T-helper 17 cell (primary cell): ENCODE measurements at regions not wholly inside any gene's neighbourhood (a gene's known extent, or its start where the extent isn't known, plus 50 kb on each side); places are given as distances from the start of the nearest gene placed in this dataset.
"Not testable (repeated sequence)": the region's sequence is repeated elsewhere in the genome, so short reads cannot be mapped to it uniquely, and the experiment has no call there.

Experiments used
- ATAC-seq: fragments of 150-1000 bp; cut with Tn5 transposase; 2 replicates; pipeline ENCODE4 v1.10.0; 2021; ENCODE audit warnings: mild to moderate bottlenecking, moderate library complexity
- DNase-seq, 3 donors: peaks; one replicate each; pipeline versions ENCODE4 v3.0.0 to v3.0.0-alpha.2; 2020 to 2021
- H3K9me3 ChIP-seq: one replicate; pipeline ENCODE4 v1.7.0; 2013; ENCODE audit warnings: low read length, mild to moderate bottlenecking; ENCODE audit not compliant: control insufficient read depth, poor library complexity, severe bottlenecking
- H3K27ac Mint-ChIP-seq: one replicate; pipeline ENCODE4 v1.8.0; 2022; ENCODE audit warnings: mild to moderate bottlenecking, moderate library complexity, mixed read lengths
- H3K27me3 Mint-ChIP-seq: one replicate; pipeline ENCODE4 v1.8.0; 2022; ENCODE audit warnings: mixed read lengths
- H3K36me3 Mint-ChIP-seq: one replicate; pipeline ENCODE4 v1.8.0; 2022; ENCODE audit warnings: low read depth, mixed read lengths
- H3K4me1 Mint-ChIP-seq: one replicate; pipeline ENCODE4 v1.8.0; 2022; ENCODE audit warnings: mild to moderate bottlenecking, mixed read lengths
- H3K4me3 Mint-ChIP-seq: one replicate; pipeline ENCODE4 v1.8.0; 2022; ENCODE audit warnings: mild to moderate bottlenecking, moderate library complexity, mixed read lengths

DNA sequence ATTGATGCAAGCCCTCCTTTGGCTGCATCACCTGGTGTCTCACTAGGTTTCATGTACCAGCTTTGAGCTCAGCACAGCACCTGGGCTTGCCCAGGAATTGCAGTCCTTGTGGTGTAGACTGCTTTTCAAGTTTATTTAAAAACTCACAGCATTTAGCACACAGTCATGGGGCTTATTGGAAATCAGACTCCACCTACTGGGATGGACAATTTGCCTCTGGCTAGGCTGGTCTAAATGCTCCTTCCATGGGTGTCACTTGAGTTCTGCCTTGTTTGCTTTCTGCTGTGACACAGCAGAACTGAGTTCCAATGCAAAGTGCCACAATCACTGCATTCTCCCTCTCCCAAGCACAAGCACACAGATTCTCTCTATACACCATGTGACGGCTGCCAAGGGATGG, 453.3 kb downstream of the GABRG2 start:
- ATAC-seq, result no peak

DNA sequence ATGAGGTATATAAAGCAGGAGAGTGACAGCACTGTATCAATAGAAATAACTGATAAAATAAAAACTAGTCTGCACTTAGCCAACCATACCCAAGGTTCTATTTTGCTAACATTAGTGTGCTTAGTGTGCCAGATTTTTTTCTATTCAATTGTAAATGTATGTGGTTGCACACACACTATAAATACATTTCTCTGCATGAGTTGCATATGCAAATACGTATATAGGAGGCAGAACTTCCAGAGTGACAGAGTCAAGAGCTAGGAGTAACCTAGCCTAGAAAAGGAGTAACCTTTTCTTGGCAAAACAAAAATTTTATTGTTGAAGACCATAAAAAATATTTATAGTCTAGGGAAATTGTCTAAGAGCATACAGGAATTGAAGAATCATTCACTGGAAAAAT, 461.6 kb downstream of the GABRG2 start:
- no peak for DNase-seq
- H3K4me3 Mint-ChIP-seq, result no peak overlapping the region
- H3K27ac Mint-ChIP-seq, result no peak overlapping the region
- no peaks in the 10 kb centered on the region for H3K27me3 Mint-ChIP-seq
- no peaks in the 10 kb centered on the region for H3K4me1 Mint-ChIP-seq
- no peak for ATAC-seq
- no peaks in the 10 kb centered on the region for H3K36me3 Mint-ChIP-seq
- peaks cover 3% of the 10 kb centered on the region for H3K9me3 ChIP-seq

More for the DNA sequence above, 453.3 kb downstream of the GABRG2 start:
- Mint-ChIP-seq H3K27ac (no peak overlapping the region), H3K27me3 (no peaks in the 10 kb centered on the region), H3K4me3 (no peak overlapping the region), H3K4me1 (no peaks in the 10 kb centered on the region), H3K36me3 (no peaks in the 10 kb centered on the region)
- no peak for DNase-seq
- H3K9me3 ChIP-seq, result peaks cover 3% of the 10 kb centered on the region

DNA sequence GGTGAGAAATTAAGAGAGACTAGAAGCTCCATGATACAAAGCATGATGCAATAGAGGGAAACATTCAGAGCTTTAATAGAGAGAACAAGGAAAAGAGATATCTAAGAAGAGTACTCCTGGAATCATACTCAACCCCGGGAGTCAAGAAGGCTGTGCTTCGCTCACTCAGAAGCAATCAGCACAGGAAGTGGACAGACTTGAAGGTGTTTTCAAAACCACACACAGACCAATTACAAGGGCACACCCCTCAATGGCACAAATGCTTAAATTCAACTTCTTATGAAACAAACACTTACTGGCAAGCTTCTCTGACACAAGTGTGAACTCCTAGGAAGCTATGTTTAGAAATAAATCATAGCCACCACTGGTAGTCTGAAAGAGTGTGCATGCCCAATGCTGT, 462.3 kb downstream of the GABRG2 start:
- no peak overlapping the region for H3K27ac Mint-ChIP-seq
- H3K36me3 Mint-ChIP-seq, result no peaks in the 10 kb centered on the region
- H3K9me3 ChIP-seq, result peaks cover 3% of the 10 kb centered on the region
- DNase-seq, result no peak
- H3K4me1 Mint-ChIP-seq, result no peaks in the 10 kb centered on the region
- H3K27me3 Mint-ChIP-seq, result no peaks in the 10 kb centered on the region
- ATAC-seq, result no peak
- no peak overlapping the region for H3K4me3 Mint-ChIP-seq

DNA sequence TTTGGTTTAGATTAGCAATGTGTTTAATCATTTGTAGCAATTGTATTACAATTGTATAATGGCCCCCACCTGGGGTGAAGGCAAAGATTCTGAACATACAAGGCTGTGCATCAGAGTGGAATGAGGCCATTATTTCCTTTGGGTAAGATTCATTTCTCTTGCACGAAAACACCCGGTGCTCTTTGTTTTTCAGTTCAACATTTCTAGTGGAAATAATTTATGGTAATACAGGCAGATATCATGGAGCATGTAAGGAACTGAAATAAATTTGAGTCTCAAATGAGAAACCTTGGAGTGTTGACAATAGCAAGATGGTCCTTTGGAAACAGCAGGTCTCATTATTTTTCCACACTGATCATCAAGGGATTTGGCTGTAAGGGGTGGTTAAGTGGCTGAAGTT, 475.9 kb downstream of the GABRG2 start:
- Mint-ChIP-seq H3K36me3 (no peaks in the 10 kb centered on the region), H3K27me3 (no peaks in the 10 kb centered on the region), H3K4me3 (no peak overlapping the region), H3K27ac (no peak overlapping the region), H3K4me1 (no peaks in the 10 kb centered on the region)
- ATAC-seq, result no peak
- DNase-seq, result no peak
- no peaks in the 10 kb centered on the region for H3K9me3 ChIP-seq

DNA sequence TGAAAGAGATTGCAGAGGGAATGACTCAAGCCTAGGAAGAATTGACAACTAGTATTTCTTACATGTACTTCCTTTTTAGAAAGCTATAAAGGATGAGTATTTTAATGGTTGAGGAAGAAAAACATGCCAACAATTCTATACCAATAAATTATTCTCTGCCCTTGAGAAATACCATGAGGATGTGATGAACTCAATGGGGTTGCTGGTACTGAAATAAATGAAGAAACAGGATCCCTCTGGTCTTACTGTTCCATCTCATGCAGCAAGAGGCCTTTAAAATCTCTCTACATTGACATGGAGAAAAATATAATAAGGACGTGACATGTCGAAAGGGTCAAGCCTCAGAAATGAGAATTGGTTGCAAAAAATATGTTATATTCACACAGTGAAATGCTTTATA, 477.3 kb downstream of the GABRG2 start:
- ATAC-seq, result no peak
- Mint-ChIP-seq H3K27ac (no peak overlapping the region), H3K4me1 (no peaks in the 10 kb centered on the region)

DNA sequence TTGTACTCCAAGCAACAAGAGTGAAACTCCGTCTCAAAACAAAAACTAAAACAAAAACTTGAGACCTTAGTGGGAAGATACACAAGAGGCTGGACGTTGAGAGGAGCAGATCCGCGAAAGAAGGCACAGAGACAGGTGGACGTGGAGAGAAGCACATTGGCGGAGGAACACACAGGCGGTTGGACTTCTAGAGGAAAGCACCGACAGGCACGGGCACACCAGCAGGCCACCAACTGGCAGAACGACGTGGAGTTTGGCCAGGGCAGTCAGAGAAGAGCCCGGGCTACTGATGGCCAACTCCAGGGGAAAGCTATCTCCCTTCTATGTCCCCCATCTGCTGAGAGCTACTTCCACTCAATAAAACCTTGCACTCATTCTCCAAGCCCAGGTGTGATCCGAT, 482.7 kb downstream of the GABRG2 start:
- no peak overlapping the region for H3K27ac Mint-ChIP-seq
- no peak overlapping the region for H3K4me3 Mint-ChIP-seq
- no peaks in the 10 kb centered on the region for H3K4me1 Mint-ChIP-seq
- no peak for ATAC-seq
- H3K36me3 Mint-ChIP-seq, result no peaks in the 10 kb centered on the region
- no peaks in the 10 kb centered on the region for H3K9me3 ChIP-seq
- H3K27me3 Mint-ChIP-seq, result no peaks in the 10 kb centered on the region
- DNase-seq, result no peak

More for the DNA sequence above, 477.3 kb downstream of the GABRG2 start:
- Mint-ChIP-seq H3K27me3 (no peaks in the 10 kb centered on the region), H3K36me3 (no peaks in the 10 kb centered on the region), H3K4me3 (no peak overlapping the region)
- no peak for DNase-seq
- H3K9me3 ChIP-seq, result no peaks in the 10 kb centered on the region

DNA sequence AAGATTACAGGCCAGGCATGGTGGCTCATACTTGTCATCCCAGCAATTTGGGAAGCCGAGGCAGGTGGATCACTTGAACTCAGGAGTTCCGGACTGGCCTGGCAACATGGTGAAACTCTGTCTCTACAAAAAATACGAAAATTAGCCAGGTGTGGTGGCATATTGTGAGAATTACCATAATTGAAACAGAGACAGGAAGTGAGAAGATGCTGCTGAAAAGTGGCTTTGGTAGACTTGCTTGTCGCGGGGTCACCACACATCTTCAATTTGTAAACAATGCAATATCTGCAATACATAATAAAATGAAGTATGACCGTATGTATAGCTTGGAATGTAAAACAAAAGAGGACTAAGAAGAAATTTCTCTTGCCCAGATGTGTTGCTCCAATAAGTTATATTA, 490.5 kb downstream of the GABRG2 start:
- ATAC-seq (no peak), DNase-seq (no peak)
- peaks cover 3% of the 10 kb centered on the region for H3K9me3 ChIP-seq
- no peak overlapping the region for H3K4me3 Mint-ChIP-seq
- H3K4me1 Mint-ChIP-seq, result no peaks in the 10 kb centered on the region
- H3K27ac Mint-ChIP-seq, result no peak overlapping the region
- no peaks in the 10 kb centered on the region for H3K27me3 Mint-ChIP-seq
- no peaks in the 10 kb centered on the region for H3K36me3 Mint-ChIP-seq

DNA sequence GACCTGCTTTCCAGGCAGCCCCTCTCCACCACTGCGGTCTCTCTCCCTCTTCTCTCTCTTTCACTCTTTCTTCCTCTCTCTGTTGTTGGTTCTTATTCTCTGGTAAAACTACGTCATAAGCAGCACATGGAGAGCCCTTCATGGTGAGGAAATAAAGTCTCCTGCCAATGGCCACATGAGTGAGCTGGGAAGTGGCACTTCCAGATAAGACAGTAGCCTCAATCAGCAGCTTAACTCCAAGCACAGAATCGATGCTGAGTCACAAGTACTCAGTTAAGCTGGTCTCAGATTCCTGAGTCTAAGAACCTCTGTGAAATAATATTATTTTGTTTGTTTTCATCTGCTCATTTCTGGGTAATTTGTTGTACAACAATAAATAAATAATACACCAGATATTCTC, 500.1 kb downstream of the GABRG2 start:
- ATAC-seq, result no peak
- Mint-ChIP-seq H3K4me3 (no peak overlapping the region), H3K27me3 (no peaks in the 10 kb centered on the region), H3K27ac (no peak overlapping the region), H3K36me3 (no peaks in the 10 kb centered on the region), H3K4me1 (no peaks in the 10 kb centered on the region)
- H3K9me3 ChIP-seq, result no peaks in the 10 kb centered on the region
- no peak for DNase-seq

DNA sequence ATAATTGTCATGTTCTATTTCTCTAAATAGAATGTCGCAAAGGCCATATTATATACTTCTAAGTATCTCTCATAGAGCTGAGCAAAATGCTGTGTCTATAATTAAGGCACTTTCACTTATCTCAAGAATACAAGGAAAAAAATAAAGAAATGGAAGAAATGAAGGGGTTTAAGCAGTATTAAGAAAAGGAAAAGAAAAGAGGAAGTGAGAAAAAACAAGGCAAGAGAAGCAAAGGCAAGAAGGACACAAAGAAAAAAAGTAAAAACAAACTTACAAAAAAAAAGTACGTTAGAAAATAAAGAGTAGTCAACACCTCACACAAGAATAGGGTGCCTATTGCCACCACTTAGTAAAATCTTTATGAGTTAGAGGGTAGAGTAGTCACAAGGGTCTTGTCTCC, 506.2 kb downstream of the GABRG2 start:
- no peaks in the 10 kb centered on the region for H3K4me1 Mint-ChIP-seq
- ATAC-seq (no peak), DNase-seq (no peak)
- H3K27me3 Mint-ChIP-seq, result no peaks in the 10 kb centered on the region
- H3K36me3 Mint-ChIP-seq, result no peaks in the 10 kb centered on the region
- no peak overlapping the region for H3K27ac Mint-ChIP-seq
- no peaks in the 10 kb centered on the region for H3K9me3 ChIP-seq
- H3K4me3 Mint-ChIP-seq, result no peak overlapping the region

DNA sequence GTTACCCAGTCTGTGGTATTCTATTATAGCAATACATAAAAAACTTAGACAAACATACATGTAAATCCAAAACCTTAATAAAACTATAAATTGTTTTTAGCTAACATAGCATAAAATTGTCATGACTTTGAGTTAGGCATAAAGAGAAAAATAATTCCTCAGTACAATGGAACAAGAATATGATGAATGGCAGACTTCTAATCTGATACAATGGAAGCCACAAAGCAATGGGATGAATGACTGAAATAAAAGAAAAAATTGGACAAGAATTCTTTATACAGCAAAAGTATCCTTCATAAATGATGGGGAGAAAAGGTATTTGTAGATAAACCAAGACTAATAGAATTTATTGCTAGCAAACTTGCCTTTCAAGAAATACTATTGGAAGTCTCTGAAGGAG, 524.2 kb downstream of the GABRG2 start:
- Mint-ChIP-seq H3K36me3 (no peaks in the 10 kb centered on the region), H3K27ac (no peak overlapping the region), H3K4me1 (no peaks in the 10 kb centered on the region), H3K27me3 (no peaks in the 10 kb centered on the region), H3K4me3 (no peak overlapping the region)
- H3K9me3 ChIP-seq, result no peaks in the 10 kb centered on the region
- DNase-seq, result no peak
- ATAC-seq, result no peak

DNA sequence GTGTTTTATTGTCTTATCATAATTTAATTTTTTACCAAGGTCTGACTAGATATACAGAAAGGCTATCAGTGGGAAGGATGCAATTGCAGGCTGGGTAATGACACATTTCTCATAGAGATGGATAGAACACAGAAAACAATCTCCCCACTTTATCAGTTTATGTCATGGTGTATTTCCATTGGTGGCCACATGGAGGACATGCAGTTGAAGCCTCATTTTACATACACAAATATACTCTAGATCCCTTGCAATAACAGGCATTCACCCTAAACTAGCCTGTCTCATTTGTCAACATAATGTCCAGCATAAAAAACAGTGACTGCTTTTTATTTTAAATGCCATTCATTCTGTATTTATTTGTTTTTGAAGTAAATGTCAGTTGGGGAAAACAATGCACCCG, 526.3 kb downstream of the GABRG2 start:
- Mint-ChIP-seq H3K27ac (no peak overlapping the region), H3K4me3 (no peak overlapping the region), H3K36me3 (no peaks in the 10 kb centered on the region), H3K27me3 (no peaks in the 10 kb centered on the region), H3K4me1 (no peaks in the 10 kb centered on the region)
- no peaks in the 10 kb centered on the region for H3K9me3 ChIP-seq
- ATAC-seq (no peak), DNase-seq (no peak)

DNA sequence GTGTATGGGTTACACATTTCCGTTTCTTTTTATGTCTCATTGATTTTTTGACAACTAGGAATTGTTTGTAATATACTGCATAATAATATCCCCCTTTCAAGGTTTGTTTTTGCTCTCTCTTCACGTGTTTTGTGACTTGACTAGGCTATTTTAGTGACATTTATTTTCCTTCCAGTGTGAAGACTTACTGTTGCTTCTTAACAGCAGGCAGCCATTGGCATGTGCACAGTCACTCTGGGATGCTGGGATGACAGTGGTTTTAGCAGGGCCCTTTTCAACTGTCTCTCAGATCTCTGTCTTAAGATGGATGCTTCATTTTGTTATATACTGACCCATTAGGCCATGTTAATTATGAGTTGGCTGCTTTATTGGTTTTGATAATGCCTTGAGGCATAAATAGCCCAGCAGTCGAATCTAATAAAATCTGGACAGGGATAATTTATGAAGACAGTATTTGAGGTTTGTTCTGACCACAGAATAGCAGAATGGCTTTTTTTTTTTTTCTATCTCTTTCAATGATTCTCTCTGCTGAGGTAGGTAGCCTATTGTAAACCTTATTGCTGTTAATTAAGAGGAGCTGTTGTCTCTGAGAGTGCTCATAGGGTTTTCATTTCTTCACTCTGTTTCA, 536.0 kb downstream of the GABRG2 start:
- no peaks in the 10 kb centered on the region for H3K36me3 Mint-ChIP-seq
- DNase-seq (no peak), ATAC-seq (no peak)
- no peaks in the 10 kb centered on the region for H3K9me3 ChIP-seq
- no peaks in the 10 kb centered on the region for H3K27me3 Mint-ChIP-seq
- no peak overlapping the region for H3K4me3 Mint-ChIP-seq
- H3K27ac Mint-ChIP-seq, result no peak overlapping the region
- no peaks in the 10 kb centered on the region for H3K4me1 Mint-ChIP-seq

DNA sequence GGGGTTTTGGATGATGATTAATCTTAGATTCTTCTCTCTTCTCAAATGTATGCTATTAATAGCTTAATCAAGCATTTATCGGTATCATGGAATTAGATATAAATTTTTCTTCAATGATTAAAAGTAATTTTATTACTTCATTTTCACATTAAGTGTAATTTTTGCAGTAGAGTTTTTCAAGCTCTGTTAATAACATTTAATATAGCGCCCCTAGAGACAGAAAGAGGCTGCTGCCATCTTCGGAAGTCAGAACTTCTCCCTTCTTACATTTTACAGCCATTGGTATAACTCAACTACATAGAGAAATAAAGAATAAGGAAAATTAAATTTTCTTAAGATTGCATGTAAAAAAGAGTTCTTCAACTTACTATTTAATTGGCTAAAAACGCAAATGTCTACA, 540.3 kb downstream of the GABRG2 start:
- no peak overlapping the region for H3K27ac Mint-ChIP-seq
- DNase-seq (no peak), ATAC-seq (no peak)
- no peaks in the 10 kb centered on the region for H3K36me3 Mint-ChIP-seq
- no peaks in the 10 kb centered on the region for H3K9me3 ChIP-seq
- no peaks in the 10 kb centered on the region for H3K27me3 Mint-ChIP-seq
- H3K4me3 Mint-ChIP-seq, result no peak overlapping the region
- no peaks in the 10 kb centered on the region for H3K4me1 Mint-ChIP-seq

DNA sequence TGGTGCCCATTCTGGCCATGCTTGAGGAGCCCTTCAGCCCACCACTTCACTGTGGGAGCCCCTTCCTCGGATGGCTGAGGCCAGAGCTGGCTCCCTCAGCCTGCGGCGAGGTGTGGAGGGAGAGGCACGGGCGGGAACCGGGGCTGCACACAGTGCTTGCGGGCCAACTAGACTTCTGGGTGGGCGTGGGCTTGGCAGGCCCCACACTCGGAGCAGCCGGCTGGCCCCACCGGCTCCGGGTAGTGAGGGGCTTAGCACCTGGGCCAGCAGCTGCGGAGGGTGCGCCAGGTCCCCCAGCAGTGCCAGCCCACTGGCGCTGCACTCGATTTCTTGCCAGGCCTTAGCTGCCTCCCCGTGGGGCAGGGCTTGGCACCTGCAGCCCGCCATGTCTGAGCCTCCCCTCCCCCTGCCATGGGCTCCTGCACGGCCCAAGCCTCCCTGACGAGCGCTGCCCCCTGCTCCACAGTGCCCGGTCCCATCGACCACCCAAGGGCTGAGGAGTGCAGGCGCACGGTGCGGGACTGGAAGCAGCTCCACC, 554.2 kb downstream of the GABRG2 start:
- not testable (repeated sequence) for H3K4me3 Mint-ChIP-seq, DNase-seq, H3K27ac Mint-ChIP-seq

More for the DNA sequence above, 554.2 kb downstream of the GABRG2 start:
- not testable (repeated sequence) for H3K4me1 Mint-ChIP-seq, H3K9me3 ChIP-seq, H3K36me3 Mint-ChIP-seq, ATAC-seq, H3K27me3 Mint-ChIP-seq
